H1 (cell line): ENCODE measurements at regions not wholly inside any gene's neighbourhood (a gene's known extent, or its start where the extent isn't known, plus 50 kb on each side); places are given as distances from the start of the nearest gene placed in this dataset.

ENCODE experiments used
- CTCF ChIA-PET: fragments of 300-600 bp; sonication (Branson Sonifier 250); formaldehyde crosslinking; loops from one replicate; lab custom pipeline; 2021; ENCODE audit not compliant: partially characterized antibody; lab: Charles Lee
- POLR2A ChIA-PET: fragments of 300-600 bp; sonication (Branson Sonifier 250); formaldehyde crosslinking; loops from one replicate; lab custom pipeline; 2021; ENCODE audit warnings: inconsistent platforms; ENCODE audit not compliant: partially characterized antibody; lab: Charles Lee
- DNase-seq, 2 experiments: peaks; one replicate each; pipeline versions ENCODE4 v3.0.0 to v3.0.0-alpha.2; 2010 to 2022; ENCODE audit warnings: low spot score in 2 of 2, low read depth in 1 of 2, mixed read lengths in 1 of 2
- FAIRE-seq: peaks from 2 replicates; lab custom pipeline; 2011; peaks lifted over from hg19 to GRCh38; lab: Jason Lieb, UNC
- H2AFZ ChIP-seq: 2 replicates; pipeline ENCODE4 v1.8.1; 2012; ENCODE audit warnings: low read length, inconsistent platforms
- H2AK5ac ChIP-seq: 2 replicates; pipeline ENCODE4 v1.6.1; 2013; ENCODE audit warnings: low read depth, low read length
- H2BK120ac ChIP-seq: replicated peaks from 2 replicates; pipeline ENCODE3; 2013; ENCODE audit warnings: low read depth, low read length, inconsistent platforms
- H2BK12ac ChIP-seq: 2 replicates; pipeline ENCODE4 v1.6.1; 2013; ENCODE audit warnings: low read depth, low read length
- H2BK15ac ChIP-seq: 2 replicates; pipeline ENCODE4 v1.6.1; 2013; ENCODE audit warnings: low read length
- H2BK20ac ChIP-seq: 2 replicates; pipeline ENCODE4 v1.6.1; 2013; ENCODE audit warnings: low read length
- H2BK5ac ChIP-seq: 2 replicates; pipeline ENCODE4 v1.6.1; 2013; ENCODE audit warnings: low read depth, low read length
- H3K14ac ChIP-seq: 2 replicates; pipeline ENCODE4 v1.6.1; 2013; ENCODE audit warnings: inconsistent platforms; ENCODE audit not compliant: insufficient read length
- H3K18ac ChIP-seq: 2 replicates; pipeline ENCODE4 v1.6.1; 2013; ENCODE audit warnings: low read length; ENCODE audit errors: extremely low read depth
- H3K23ac ChIP-seq: 2 replicates; pipeline ENCODE4 v1.6.1; 2013; ENCODE audit warnings: inconsistent platforms; ENCODE audit not compliant: insufficient read length
- H3K23me2 ChIP-seq: 2 replicates; pipeline ENCODE4 v1.6.1; 2013; ENCODE audit warnings: low read depth, low read length
- H3K27ac ChIP-seq: 2 replicates; pipeline ENCODE4 v1.6.1; 2011; ENCODE audit warnings: low read depth, low read length, inconsistent platforms
- H3K27me3 ChIP-seq, 4 experiments: replicated peaks in 1 of 4; 1 replicate in 1 of 4; 2 replicates in 3 of 4; pipeline versions ENCODE4 v1.6.1 to v1.8.1; 2011 to 2013; ENCODE audit warnings: low read length in 3 of 4, mild to moderate bottlenecking in 3 of 4, inconsistent platforms in 2 of 4, mixed read lengths in 2 of 4, moderate library complexity in 1 of 4; ENCODE audit not compliant: control insufficient read depth in 3 of 4, insufficient read depth in 3 of 4; ENCODE audit errors: extremely low read depth in 1 of 4
- H3K36me3 ChIP-seq, 4 experiments: 2 replicates each; pipeline versions ENCODE4 v1.6.1 to v1.8.1; 2011 to 2013; ENCODE audit warnings: mild to moderate bottlenecking in 4 of 4, low read length in 3 of 4, moderate library complexity in 2 of 4, control low read depth in 1 of 4, inconsistent platforms in 1 of 4; ENCODE audit not compliant: insufficient read depth in 4 of 4, control insufficient read depth in 2 of 4
- H3K4ac ChIP-seq: replicated peaks from 2 replicates; pipeline ENCODE3; 2013; ENCODE audit warnings: low read length, low read depth, mixed read lengths, inconsistent platforms; ENCODE audit not compliant: insufficient read length
- H3K4me1 ChIP-seq, 4 experiments: replicated peaks in 1 of 4; 1 replicate in 1 of 4; 2 replicates in 3 of 4; pipeline versions ENCODE4 v1.6.1 to v1.8.1; 2011 to 2013; ENCODE audit warnings: low read length in 3 of 4, inconsistent platforms in 2 of 4, mixed read lengths in 1 of 4; ENCODE audit not compliant: insufficient read depth in 4 of 4, control insufficient read depth in 3 of 4
- H3K4me2 ChIP-seq, 2 experiments: 2 replicates each; pipeline versions ENCODE4 v1.6.1 to v1.8.1; 2011 to 2013; ENCODE audit warnings: low read depth in 2 of 2, low read length in 2 of 2, control low read depth in 1 of 2, inconsistent platforms in 1 of 2, mild to moderate bottlenecking in 1 of 2; ENCODE audit not compliant: insufficient read depth in 1 of 2
- H3K4me3 ChIP-seq, 4 experiments: fragments of 200-600, 300-600 bp in 1 of 4; sonication (generic), shearing (Covaris generic), sonication (Bioruptor Twin) in 1 of 4; 2 replicates each; pipeline versions ENCODE4 v1.5.1 to v1.8.1; 2011 to 2016; ENCODE audit warnings: low read length in 4 of 4, low read depth in 3 of 4, control low read depth in 2 of 4, inconsistent platforms in 2 of 4, mild to moderate bottlenecking in 2 of 4, mixed read lengths in 1 of 4, moderate library complexity in 1 of 4; ENCODE audit not compliant: insufficient read depth in 2 of 4; ENCODE audit errors: extremely low read depth in 1 of 4
- H3K56ac ChIP-seq: replicated peaks from 2 replicates; pipeline ENCODE3; 2013; ENCODE audit warnings: low read depth, mild to moderate bottlenecking, mixed read lengths, low read length, inconsistent platforms; ENCODE audit not compliant: insufficient read length
- H3K79me1 ChIP-seq: 2 replicates; pipeline ENCODE4 v1.6.1; 2013; ENCODE audit warnings: low read depth, low read length, control low read depth
- H3K79me2 ChIP-seq, 2 experiments: 2 replicates each; pipeline versions ENCODE4 v1.6.1 to v1.8.1; 2012 to 2013; ENCODE audit warnings: low read length in 2 of 2, mild to moderate bottlenecking in 2 of 2, inconsistent platforms in 1 of 2; ENCODE audit not compliant: insufficient read depth in 2 of 2, control insufficient read depth in 1 of 2
- H3K9ac ChIP-seq, 4 experiments: replicated peaks in 1 of 4; 1 replicate in 1 of 4; 2 replicates in 3 of 4; pipeline versions ENCODE4 v1.6.1 to v1.8.1; 2011 to 2013; ENCODE audit warnings: low read depth in 3 of 4, low read length in 3 of 4, control low read depth in 2 of 4, mild to moderate bottlenecking in 2 of 4, moderate library complexity in 2 of 4, inconsistent platforms in 1 of 4; ENCODE audit errors: extremely low read depth in 1 of 4
- H3K9me3 ChIP-seq, 2 experiments: 2 replicates each; pipeline versions ENCODE4 v1.6.1 to v1.8.1; 2012 to 2013; ENCODE audit warnings: mild to moderate bottlenecking in 2 of 2, moderate library complexity in 2 of 2, control low read depth in 1 of 2, inconsistent platforms in 1 of 2, low read depth in 1 of 2, low read length in 1 of 2, mixed read lengths in 1 of 2; ENCODE audit not compliant: insufficient read depth in 2 of 2
- H4K20me1 ChIP-seq, 2 experiments: replicated peaks in 1 of 2; 2 replicates each; pipeline versions ENCODE3 to v1.8.1; 2011 to 2013; ENCODE audit warnings: inconsistent platforms in 2 of 2, low read length in 2 of 2, mild to moderate bottlenecking in 1 of 2; ENCODE audit not compliant: insufficient read depth in 2 of 2, control insufficient read depth in 1 of 2
- H4K5ac ChIP-seq: 2 replicates; pipeline ENCODE4 v1.6.1; 2013; ENCODE audit warnings: low read length, low read depth, mixed read lengths, inconsistent platforms; ENCODE audit not compliant: insufficient read length
- H4K8ac ChIP-seq: 2 replicates; pipeline ENCODE4 v1.8.0; 2013; ENCODE audit warnings: mild to moderate bottlenecking, moderate library complexity, low read length, inconsistent platforms; ENCODE audit not compliant: insufficient read depth; ENCODE audit errors: extremely low read depth
- H4K91ac ChIP-seq: replicated peaks from 2 replicates; pipeline ENCODE3; 2013; ENCODE audit warnings: low read length, mixed read lengths, inconsistent platforms; ENCODE audit not compliant: insufficient read length
- E2F6 ChIP-seq: IDR thresholded peaks from 2 replicates; pipeline ENCODE4 v1.6.1; 2012; ENCODE audit warnings: inconsistent platforms
- RXRA ChIP-seq: IDR thresholded peaks from 2 replicates; pipeline ENCODE4 v1.6.1; 2011; ENCODE audit warnings: low read depth, mild to moderate bottlenecking, low read length, moderate library complexity; ENCODE audit not compliant: insufficient read depth
- TEAD4 ChIP-seq: IDR thresholded peaks from 2 replicates; pipeline ENCODE4 v1.6.1; 2012; ENCODE audit warnings: low read depth, low read length, inconsistent platforms, mixed read lengths
- WGBS, 2 experiments: shearing (Covaris generic) in 1 of 2; methylation state at CpG; one replicate each; pipeline versions ENCODE4 v1.1.6 to v1.1.7; 2013 to 2015; ENCODE audit warnings: low lambda C conversion rate in 2 of 2, mixed read lengths in 2 of 2, inconsistent platforms in 1 of 2, low coverage in 1 of 2, missing lambda C conversion rate in 1 of 2; ENCODE audit not compliant: insufficient replicate concordance in 2 of 2, insufficient coverage in 1 of 2, insufficient read length in 1 of 2; ENCODE audit errors: extremely low coverage in 1 of 2, missing lambda C conversion rate in 1 of 2; 5-methylcytosine and 5-hydroxymethylcytosine counted together

GRCh38 chr13:64749301-64749700, 2480.8 kb downstream of the PCDH9 start:
- no peak overlapping the region for H3K4me2 ChIP-seq
- no peaks in the 10 kb centered on the region for H3K27me3 ChIP-seq
- H2AFZ ChIP-seq = 0 out of 2 replicates have a peak overlapping the region, but pooled peaks have one; percentile 21
- H4K20me1 ChIP-seq = no peaks in the 10 kb centered on the region
- H3K56ac ChIP-seq = no peak overlapping the region
- H2AK5ac ChIP-seq = no peak overlapping the region
- no peak overlapping the region for H3K18ac ChIP-seq
- TF ChIP-seq RXRA = no peak
- no peak for TF ChIP-seq E2F6
- TF ChIP-seq TEAD4 = no peak
- TF ChIP-seq, all 59 proteins: peak for 0
- Histone ChIP-seq H3K27ac (no peak overlapping the region), H2BK15ac (no peak overlapping the region), H3K79me1 (no peaks in the 10 kb centered on the region), H3K4me1 (peaks cover 0 to 15% (median 1%) of the 10 kb centered on the region in 4 experiments; a peak in 4 of 7 replicates), H4K91ac (no peak overlapping the region), H3K9me3 (no peaks in the 10 kb centered on the region), H4K5ac (no peak overlapping the region), H3K79me2 (no peaks in the 10 kb centered on the region), H3K4ac (no peak overlapping the region), H2BK5ac (no peak overlapping the region), H4K8ac (no peak overlapping the region), H3K14ac (no peak overlapping the region), H3K23ac (no peak overlapping the region), H3K4me3 (no peak overlapping the region), H3K9ac (no peak overlapping the region), H2BK20ac (no peak overlapping the region), H2BK12ac (no peak overlapping the region), H3K23me2 (no peaks in the 10 kb centered on the region), H2BK120ac (no peak overlapping the region), H3K36me3 (no peaks in the 10 kb centered on the region)
- FAIRE-seq (no peak), DNase-seq (no peak)
- 83% methylated on average over 4 of the region's 4 CpGs; no CpG with 5 or more reads in 1 of the 2 experiments for WGBS, 2 experiments
- ChIA-PET POLR2A (no interaction called here), CTCF (interaction anchor here (0.7 kb wide), 2 partner anchors 85 to 849 kb away, joined by 3 read pairs; no protein-coding TSS in a partner anchor)
